Erythroblast (primary cell): ENCODE measurements at regions not wholly inside any gene's neighbourhood (a gene's known extent, or its start where the extent isn't known, plus 50 kb on each side); places are given as distances from the start of the nearest gene placed in this dataset.

Experiments
- DNase-seq, 2 experiments: peaks; one replicate each; lab custom pipeline; 2025; lab: John Stamatoyannopoulos, UW
- GATA1 ChIP-seq: IDR thresholded peaks from 2 replicates; pipeline ENCODE4 v1.6.1; 2011; ENCODE audit warnings: low read depth, mild to moderate bottlenecking, control low read depth, low read length, moderate library complexity
- POLR2A ChIP-seq: IDR thresholded peaks from 2 replicates; pipeline ENCODE4 v1.6.1; 2011; ENCODE audit warnings: mild to moderate bottlenecking, low read length

- TF ChIP-seq GATA1 (no peak), POLR2A (no peak)
- no peak for DNase-seq
Measured at GRCh38 chr9:88694625-88695024, 159.6 kb downstream of the NXNL2 start.

- TF ChIP-seq POLR2A (no peak), GATA1 (no peak)
- no peak for DNase-seq
Measured at GRCh38 chr9:88696501-88696900, 161.5 kb downstream of the NXNL2 start.

GRCh38 chr9:88697764-88698432, 162.9 kb downstream of the NXNL2 start:
- TF ChIP-seq POLR2A, result no peak
- no peak for DNase-seq

DNA sequence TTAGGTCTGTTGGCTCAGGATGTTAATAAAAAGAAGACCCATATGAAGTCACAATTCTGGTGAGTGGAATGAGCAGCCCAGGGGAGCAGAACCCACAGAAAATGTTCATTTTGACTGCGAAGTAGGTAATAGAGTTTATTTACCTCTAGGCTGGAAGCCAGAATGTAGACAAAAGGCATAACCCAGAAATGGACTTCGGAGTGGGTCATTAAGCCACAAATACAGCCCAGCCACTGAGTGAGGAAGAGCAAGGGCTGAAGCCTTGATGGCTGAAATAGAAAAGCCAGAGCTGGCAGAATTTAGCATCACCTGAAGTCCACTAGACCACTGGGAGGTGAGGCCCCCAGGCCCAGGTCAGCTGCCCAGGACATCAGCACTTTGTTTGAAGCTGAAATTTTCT, 168.0 kb downstream of the NXNL2 start:
- DNase-seq, result no peak
- TF ChIP-seq POLR2A (no peak), GATA1 (no peak)

GRCh38 chr9:88706193-88707113, 171.5 kb downstream of the NXNL2 start:
- DNase-seq, result no peak
- TF ChIP-seq POLR2A, result no peak
- no peak for TF ChIP-seq GATA1

GRCh38 chr9:88710449-88710848, 175.5 kb downstream of the NXNL2 start:
- TF ChIP-seq GATA1 (no peak), POLR2A (no peak)
- no peak for DNase-seq

DNA sequence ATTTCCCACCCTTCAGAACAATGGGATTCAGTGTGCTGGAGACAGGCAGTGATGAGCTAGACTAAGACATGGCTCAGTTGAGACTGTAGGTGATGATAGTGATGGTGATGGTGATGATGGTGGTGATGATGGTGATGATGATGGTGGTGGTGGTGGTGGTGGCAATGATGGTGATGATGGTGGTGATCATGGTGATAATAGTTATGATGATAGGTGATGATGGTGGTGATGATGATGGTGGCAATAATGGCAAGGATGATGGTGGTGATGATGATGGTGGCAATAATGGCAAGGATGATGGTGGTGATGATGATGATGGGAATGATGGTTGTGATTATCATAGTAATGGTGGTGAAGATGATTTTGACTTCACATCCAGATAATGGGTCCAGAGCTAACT, 176.7 kb downstream of the NXNL2 start:
- TF ChIP-seq GATA1 (no peak), POLR2A (no peak)
- DNase-seq, result no peak

GRCh38 chr9:88712484-88712883, 177.5 kb downstream of the NXNL2 start:
- DNase-seq, result no peak
- no peak for TF ChIP-seq POLR2A
- no peak for TF ChIP-seq GATA1

- DNase-seq, result no peak
- no peak for TF ChIP-seq GATA1
- TF ChIP-seq POLR2A, result no peak
Measured at GRCh38 chr9:88713010-88713409, 178.0 kb downstream of the NXNL2 start.

DNA sequence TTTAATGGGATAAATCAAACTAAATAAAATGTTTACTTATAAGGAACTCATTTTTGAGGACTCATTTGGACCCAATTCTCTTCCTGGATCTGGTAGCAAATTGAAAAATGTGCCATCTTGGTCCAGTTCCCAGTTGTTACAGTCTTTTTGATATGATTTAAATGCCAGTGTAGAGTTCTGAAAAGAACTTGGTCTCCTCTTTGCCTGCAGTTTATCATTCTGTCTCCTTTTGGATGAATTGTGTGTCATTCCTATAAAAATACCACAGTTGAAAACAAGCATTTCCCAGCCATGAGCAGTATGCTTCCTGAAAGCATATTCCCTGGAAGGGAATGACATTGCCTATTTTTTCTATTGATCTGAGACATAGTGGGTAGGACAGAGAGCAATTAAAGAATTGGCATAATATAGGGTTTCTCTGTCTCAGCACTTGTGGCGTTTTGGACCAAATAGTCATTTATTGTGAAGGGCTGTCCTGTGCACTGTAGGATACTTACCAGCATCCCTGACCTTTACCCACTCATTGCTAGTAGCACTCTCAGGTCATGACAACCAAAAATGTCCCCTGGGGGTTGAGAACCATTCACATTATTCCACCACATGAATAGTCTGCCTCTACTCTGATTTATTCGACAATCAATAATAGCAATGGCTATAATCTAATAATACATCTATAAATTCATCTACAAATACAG, 181.8 kb downstream of the NXNL2 start:
- no peak for DNase-seq
- no peak for TF ChIP-seq POLR2A
- TF ChIP-seq GATA1, result no peak

- TF ChIP-seq POLR2A (no peak), GATA1 (no peak)
Measured at GRCh38 chr9:88721025-88721424, 186.0 kb downstream of the NXNL2 start.

GRCh38 chr9:88721495-88722279, 186.7 kb downstream of the NXNL2 start:
- DNase-seq, result no peak
- TF ChIP-seq GATA1, result no peak
- TF ChIP-seq POLR2A, result no peak

More at GRCh38 chr9:88721025-88721424, 186.0 kb downstream of the NXNL2 start:
- DNase-seq, result no peak

DNA sequence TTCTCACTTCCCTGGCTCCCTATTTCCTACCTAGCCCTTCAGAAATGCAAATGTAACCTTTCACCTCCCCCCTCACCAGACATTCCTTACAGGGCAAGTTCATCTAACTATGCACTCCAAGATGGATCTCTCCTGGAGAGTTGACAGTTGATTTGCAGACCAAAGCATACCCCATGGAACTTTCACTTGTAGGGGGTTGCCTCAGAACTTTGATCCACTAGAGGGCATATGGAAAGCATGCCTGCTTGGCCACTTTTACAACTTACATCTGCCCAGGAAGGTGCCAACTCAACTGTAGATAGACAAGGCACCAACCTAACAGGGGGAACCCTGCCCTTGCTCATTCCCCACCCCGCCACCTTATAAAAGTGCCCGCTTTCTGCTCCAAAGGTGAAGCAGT, 187.8 kb downstream of the NXNL2 start:
- no peak for TF ChIP-seq POLR2A
- TF ChIP-seq GATA1, result no peak
- DNase-seq, result no peak
